ENCODE measurements at regions not wholly inside any gene's neighbourhood (a gene's known extent, or its start where the extent isn't known, plus 50 kb on each side); places are given as distances from the start of the nearest gene placed in this dataset.

DNA sequence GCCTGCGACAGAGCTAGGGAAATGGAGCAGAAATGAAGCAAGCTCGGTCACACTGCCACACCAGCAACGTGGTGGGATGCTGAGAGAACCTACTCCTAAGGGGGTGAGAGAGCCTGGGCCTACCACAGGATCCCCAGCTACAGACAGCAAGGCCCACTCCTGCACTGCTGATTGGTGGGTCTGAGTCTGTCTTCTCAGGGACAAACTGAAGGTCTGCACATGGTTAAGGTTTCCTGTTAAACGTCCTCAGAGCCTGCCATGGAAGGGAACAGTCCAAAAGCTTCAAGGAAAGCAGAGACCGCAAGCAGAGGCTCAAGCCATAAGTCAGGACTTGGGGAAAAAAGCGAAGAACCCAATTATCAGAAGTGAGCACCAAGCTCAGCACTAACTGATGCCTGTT lies 53.5 kb upstream of the MED4 start:
- TF ChIP-seq EZH2 (IDR thresholded peaks at IDR 0.05; ENCODE audit: low read length, missing control alignments) (no peak), CTCF (conservative IDR thresholded peaks at IDR 0.05 in 1 of 2, IDR thresholded peaks at IDR 0.05 in 1 of 2; ENCODE audit: low read depth in 1 of 2, low read length in 2 of 2) (no peak)

All from fibroblast of lung (primary cell).